H1 (cell line): ENCODE measurements at regions not wholly inside any gene's neighbourhood (a gene's known extent, or its start where the extent isn't known, plus 50 kb on each side); places are given as distances from the start of the nearest gene placed in this dataset.

Source experiments
- CBX5 ChIP-seq: fragments of 300-800, 300-1000 bp; sonication (generic); IDR thresholded peaks from 2 replicates; pipeline ENCODE4 v1.7.1; 2016; ENCODE audit warnings: antibody characterized with exemption, low read length, low read depth
- POLR2AphosphoS5 ChIP-seq: IDR thresholded peaks from 2 replicates; pipeline ENCODE4 v1.6.1; 2011; ENCODE audit warnings: low read depth, low read length
- SIN3A ChIP-seq, 2 experiments: IDR thresholded peaks in 1 of 2; conservative IDR thresholded peaks in 1 of 2; 2 replicates each; pipeline ENCODE4 v1.6.1; 2011 to 2012; ENCODE audit warnings: low read length in 2 of 2, improper control_type of control experiment in 1 of 2, low read depth in 1 of 2, mild to moderate bottlenecking in 1 of 2

GRCh38 chr2:146077156-146077555 is 1557.2 kb upstream of the ZEB2 start (continued):
- TF ChIP-seq CBX5 = no peak
- TF ChIP-seq POLR2AphosphoS5 = no peak
- TF ChIP-seq SIN3A (conservative IDR thresholded peaks at IDR 0.05 in 1 of 2, IDR thresholded peaks at IDR 0.05 in 1 of 2; ENCODE audit: low read depth in 1 of 2, low read length in 2 of 2) = no peak
